Testis (tissue), 2 donors: ENCODE measurements at regions not wholly inside any gene's neighbourhood (a gene's known extent, or its start where the extent isn't known, plus 50 kb on each side); places are given as distances from the start of the nearest gene placed in this dataset.

Experiments
- DNase-seq: peaks from one replicate; pipeline ENCODE4 v3.0.0-alpha.2; 2019
- H3K27ac ChIP-seq, 2 donors: fragments of 200-600 bp; sonication (generic); one replicate each; pipeline ENCODE4 v1.5.1; 2019
- H3K27me3 ChIP-seq: fragments of 200-600 bp; sonication (generic); one replicate; pipeline ENCODE4 v1.5.1; 2019
- H3K36me3 ChIP-seq: fragments of 200-600 bp; sonication (generic); one replicate; pipeline ENCODE4 v1.5.1; 2017; ENCODE audit warnings: low read depth; ENCODE audit errors: missing control alignments
- H3K4me1 ChIP-seq: fragments of 200-600 bp; sonication (generic); one replicate; pipeline ENCODE4 v1.5.1; 2019
- H3K4me3 ChIP-seq, 2 donors: fragments of 200-600 bp; sonication (generic); one replicate each; pipeline ENCODE4 v1.5.1; 2017 to 2019
- H3K9me3 ChIP-seq: fragments of 200-600 bp; sonication (generic); one replicate; pipeline ENCODE4 v1.5.1; 2017
- CTCF ChIP-seq, 3 experiments: fragments of 450-650 bp in 2 of 3; fragments of 200-600 bp in 1 of 3; sonication (generic) in 1 of 3; IDR thresholded peaks; one replicate each; pipeline ENCODE4 v1.5.1; 2016 to 2019; ENCODE audit warnings: antibody characterized with exemption in 3 of 3, mild to moderate bottlenecking in 2 of 3, moderate library complexity in 1 of 3
- POLR2A ChIP-seq: fragments of 450-650 bp; IDR thresholded peaks from one replicate; pipeline ENCODE4 v1.6.1; 2017; ENCODE audit warnings: antibody characterized with exemption, mild to moderate bottlenecking, moderate library complexity
- WGBS, 2 donors: methylation state at CpG; one replicate each; pipeline ENCODE4 v1.1.5; 2018; 5-methylcytosine and 5-hydroxymethylcytosine counted together
- intact Hi-C: fragments of 100-400 bp; cut with DNase I; formaldehyde crosslinking; loops from one replicate; pipeline ENCODE4 v1.15.1; 2023; ENCODE audit warnings: low total_unique reads

- H3K27ac ChIP-seq, result no peak overlapping the region
- no peak overlapping the region for H3K4me3 ChIP-seq
- no peak for DNase-seq
- intact Hi-C loops, result no loop called here
- no peaks in the 10 kb centered on the region for H3K9me3 ChIP-seq
- no peaks in the 10 kb centered on the region for H3K36me3 ChIP-seq
- TF ChIP-seq CTCF (IDR thresholded peaks at IDR 0.05) (no peak), POLR2A (no peak)
- WGBS, 2 donors, result 83 to 90% methylated on average over 5 of the region's 5 CpGs
- H3K27me3 ChIP-seq, result no peaks in the 10 kb centered on the region
- H3K4me1 ChIP-seq, result no peaks in the 10 kb centered on the region
Observed at GRCh38 chr1:196160066-196160795, 448.0 kb downstream of the KCNT2 start.

DNA sequence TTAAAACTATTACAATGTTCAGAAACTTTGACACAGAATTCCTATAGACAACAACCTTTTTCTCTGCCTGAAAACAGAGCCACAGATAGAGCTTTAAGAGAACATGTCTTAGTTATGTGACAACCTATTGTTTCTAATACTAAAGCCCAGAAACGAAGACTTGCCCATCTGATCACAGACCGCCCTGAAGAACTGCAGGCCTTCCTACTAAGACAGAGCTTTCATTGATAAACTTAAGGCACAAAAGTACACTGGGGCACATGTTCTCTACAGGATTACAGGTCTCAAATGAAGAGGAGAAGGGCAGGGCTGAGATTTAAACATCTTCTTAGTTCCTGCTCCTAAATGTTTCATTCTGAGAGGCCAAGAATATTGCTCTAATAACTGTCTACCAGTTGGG lies 452.7 kb downstream of the KCNT2 start:
- Histone ChIP-seq H3K27ac (no peak overlapping the region), H3K4me3 (no peak overlapping the region), H3K36me3 (no peaks in the 10 kb centered on the region), H3K27me3 (no peaks in the 10 kb centered on the region), H3K4me1 (no peaks in the 10 kb centered on the region), H3K9me3 (no peaks in the 10 kb centered on the region)
- intact Hi-C loops, result no loop called here
- no peak for DNase-seq
- 76 to 93% methylated on average over 2 of the region's 2 CpGs for WGBS, 2 donors
- TF ChIP-seq POLR2A (no peak), CTCF (IDR thresholded peaks at IDR 0.05) (no peak)

DNA sequence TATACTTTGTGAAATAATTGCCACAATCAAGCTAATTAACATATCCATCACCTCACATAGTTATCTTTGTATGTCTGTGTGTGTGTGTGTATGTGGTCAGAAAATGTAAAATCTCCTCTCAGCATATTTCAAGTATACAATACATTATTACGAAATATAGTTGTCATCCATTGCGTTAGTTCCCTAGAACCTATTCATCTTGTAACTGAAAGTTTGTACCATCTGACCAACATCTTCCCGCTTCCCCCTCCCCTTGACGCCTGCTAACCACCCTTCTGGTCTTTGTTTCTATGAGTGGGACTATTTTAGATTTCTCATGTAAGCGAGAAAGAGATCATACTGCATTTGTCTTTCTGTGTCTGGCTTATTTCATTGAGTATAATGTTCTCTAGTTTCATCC lies 455.3 kb downstream of the KCNT2 start:
- no peak for DNase-seq
- no peak overlapping the region for H3K27ac ChIP-seq
- H3K4me1 ChIP-seq, result no peaks in the 10 kb centered on the region
- 86 to 93% methylated on average over 5 of the region's 5 CpGs for WGBS, 2 donors
- H3K4me3 ChIP-seq, result no peak overlapping the region
- intact Hi-C loops, result no loop called here
- H3K36me3 ChIP-seq, result no peaks in the 10 kb centered on the region
- TF ChIP-seq CTCF (IDR thresholded peaks at IDR 0.05), result no peak
- no peak for TF ChIP-seq POLR2A
- no peaks in the 10 kb centered on the region for H3K27me3 ChIP-seq
- no peaks in the 10 kb centered on the region for H3K9me3 ChIP-seq

DNA sequence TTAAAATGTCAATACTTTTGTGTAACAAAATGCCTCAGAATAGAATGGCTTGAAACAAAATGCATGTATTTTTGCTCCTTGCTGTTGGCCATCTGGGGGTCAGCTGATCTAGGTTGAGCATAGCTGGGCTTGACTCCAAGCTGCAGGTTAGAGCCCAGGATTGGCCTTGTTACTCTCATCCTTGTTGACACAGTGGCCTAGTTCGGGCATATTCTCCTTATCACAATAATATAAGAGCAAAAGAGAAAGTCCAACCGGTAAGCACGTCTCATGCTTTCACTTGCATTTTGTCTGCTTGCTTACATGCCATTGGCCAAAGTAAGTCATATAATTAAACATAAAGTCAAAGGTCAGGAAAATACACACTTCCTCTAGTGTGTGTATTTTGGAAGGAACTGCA lies 456.2 kb downstream of the KCNT2 start:
- no peak for DNase-seq
- Histone ChIP-seq H3K27ac (no peak overlapping the region), H3K27me3 (no peaks in the 10 kb centered on the region), H3K4me3 (no peak overlapping the region), H3K36me3 (no peaks in the 10 kb centered on the region), H3K4me1 (no peaks in the 10 kb centered on the region), H3K9me3 (no peaks in the 10 kb centered on the region)
- intact Hi-C loops, result no loop called here
- WGBS, 2 donors, result 60 to 64% methylated on average over 3 of the region's 3 CpGs
- TF ChIP-seq POLR2A, result no peak
- no peak for TF ChIP-seq CTCF (IDR thresholded peaks at IDR 0.05)

- Histone ChIP-seq H3K4me1 (no peaks in the 10 kb centered on the region), H3K27ac (no peak overlapping the region), H3K36me3 (no peaks in the 10 kb centered on the region), H3K27me3 (no peaks in the 10 kb centered on the region), H3K4me3 (no peak overlapping the region), H3K9me3 (no peaks in the 10 kb centered on the region)
- WGBS, 2 donors, result 48 to 52% methylated on average over 3 of the region's 3 CpGs
- no peak for DNase-seq
- TF ChIP-seq CTCF (IDR thresholded peaks at IDR 0.05) (peak in 2 of 3 experiments; percentile 9 to 73), POLR2A (no peak)
- intact Hi-C loops, result no loop called here
Observed at GRCh38 chr1:196148367-196148970, 459.8 kb downstream of the KCNT2 start.
